Stimulated activated naive B cell treated with anti-CD40 and anti-IgM and Interleukin-4, amounts not matched to agents 10 μg/mL and 1 μg/mL and 100 μg/mL, for 72 hours (primary cell): ENCODE measurements at regions not wholly inside any gene's neighbourhood (a gene's known extent, or its start where the extent isn't known, plus 50 kb on each side); places are given as distances from the start of the nearest gene placed in this dataset.
A peak's percentile ranks its signal among the peaks of the same experiment; 100 is the strongest.

Experiments
- ATAC-seq, 2 donors: fragments of 150-1000 bp; cut with Tn5 transposase; replicated peaks; 2 replicates each; pipeline ENCODE4 v1.10.0; 2021; ENCODE audit warnings: moderate library complexity in 1 of 2
- DNase-seq: peaks from one replicate; pipeline ENCODE4 v3.0.0; 2021
- H3K27ac Mint-ChIP-seq: one replicate; pipeline ENCODE4 v1.8.0; 2022; ENCODE audit warnings: mild to moderate bottlenecking, mixed read lengths
- H3K27me3 Mint-ChIP-seq, 2 donors: one replicate each; pipeline ENCODE4 v1.8.0; 2022; ENCODE audit warnings: mixed read lengths in 2 of 2
- H3K36me3 Mint-ChIP-seq, 2 donors: one replicate each; pipeline ENCODE4 v1.8.0; 2022; ENCODE audit warnings: mixed read lengths in 2 of 2, mild to moderate bottlenecking in 1 of 2
- H3K4me1 Mint-ChIP-seq, 2 donors: one replicate each; pipeline ENCODE4 v1.8.0; 2022; ENCODE audit warnings: mixed read lengths in 2 of 2, mild to moderate bottlenecking in 1 of 2
- H3K4me3 Mint-ChIP-seq, 2 donors: one replicate each; pipeline ENCODE4 v1.8.0; 2022; ENCODE audit warnings: mild to moderate bottlenecking in 2 of 2, mixed read lengths in 2 of 2, moderate library complexity in 1 of 2
- H3K9me3 Mint-ChIP-seq, 2 donors: one replicate each; pipeline ENCODE4 v1.8.0; 2022; ENCODE audit warnings: mixed read lengths in 2 of 2, mild to moderate bottlenecking in 1 of 2

- Mint-ChIP-seq H3K36me3 (peaks cover 0 to 5% of the 10 kb centered on the region in 2 donors), H3K27ac (peak overlapping the region; percentile 88), H3K4me3 (peak overlapping the region; percentile 36 to 47), H3K4me1 (peaks cover 28 to 77% of the 10 kb centered on the region in 2 donors), H3K27me3 (no peaks in the 10 kb centered on the region), H3K9me3 (no peaks in the 10 kb centered on the region)
- ATAC-seq: peak; percentile 65 to 73
- DNase-seq: no peak
These were observed 559.0 kb upstream of the MEF2C start for GRCh38 chr5:89441965-89442364.

GRCh38 chr5:89440670-89441069 lies 557.7 kb upstream of the MEF2C start:
- H3K36me3 Mint-ChIP-seq: peaks cover 0 to 4% of the 10 kb centered on the region in 2 donors
- H3K4me1 Mint-ChIP-seq: peaks cover 32 to 80% of the 10 kb centered on the region in 2 donors
- no peak overlapping the region for H3K4me3 Mint-ChIP-seq
- ATAC-seq (no peak), DNase-seq (no peak)
- H3K27me3 Mint-ChIP-seq: no peaks in the 10 kb centered on the region
- H3K9me3 Mint-ChIP-seq: no peaks in the 10 kb centered on the region
- H3K27ac Mint-ChIP-seq: peak overlapping the region; percentile 92

- Mint-ChIP-seq H3K9me3 (peaks cover 1 to 6% of the 10 kb centered on the region in 2 donors), H3K4me3 (peak overlapping the region; percentile 35 to 41), H3K4me1 (peaks cover 37 to 77% of the 10 kb centered on the region in 2 donors), H3K27ac (peak overlapping the region; percentile 91), H3K27me3 (no peaks in the 10 kb centered on the region), H3K36me3 (peaks cover 3 to 10% of the 10 kb centered on the region in 2 donors)
- ATAC-seq (peak; percentile 19 to 48), DNase-seq (no peak)
These were observed 554.8 kb upstream of the MEF2C start for GRCh38 chr5:89437450-89438435.

GRCh38 chr5:89436464-89436863 lies 553.5 kb upstream of the MEF2C start:
- Mint-ChIP-seq H3K9me3 (peaks cover 1 to 6% of the 10 kb centered on the region in 2 donors), H3K27me3 (no peaks in the 10 kb centered on the region), H3K4me3 (peak overlapping the region; percentile 62 to 75), H3K4me1 (peaks cover 31 to 65% of the 10 kb centered on the region in 2 donors), H3K27ac (peak overlapping the region; percentile 87), H3K36me3 (peaks cover 3 to 10% of the 10 kb centered on the region in 2 donors)
- ATAC-seq (no peak), DNase-seq (no peak)

- ATAC-seq: peak; percentile 85 to 91
- DNase-seq: no peak
- H3K4me1 Mint-ChIP-seq: peaks cover 33 to 64% of the 10 kb centered on the region in 2 donors
- H3K36me3 Mint-ChIP-seq: peaks cover 7 to 15% of the 10 kb centered on the region in 2 donors
- H3K27me3 Mint-ChIP-seq: no peaks in the 10 kb centered on the region
- peak overlapping the region; percentile 69 to 75 for H3K4me3 Mint-ChIP-seq
- peaks cover 5 to 10% of the 10 kb centered on the region in 2 donors for H3K9me3 Mint-ChIP-seq
- peak overlapping the region; percentile 87 for H3K27ac Mint-ChIP-seq
These were observed 552.4 kb upstream of the MEF2C start for GRCh38 chr5:89435347-89435746.

- H3K27ac Mint-ChIP-seq: peak overlapping the region; percentile 42
- H3K27me3 Mint-ChIP-seq: no peaks in the 10 kb centered on the region
- no peak for ATAC-seq
- peaks cover 12 to 18% of the 10 kb centered on the region in 2 donors for H3K36me3 Mint-ChIP-seq
- H3K4me3 Mint-ChIP-seq: no peak overlapping the region
- H3K9me3 Mint-ChIP-seq: peaks cover 11 to 16% of the 10 kb centered on the region in 2 donors
- no peak for DNase-seq
- peaks cover 15 to 32% of the 10 kb centered on the region in 2 donors for H3K4me1 Mint-ChIP-seq
These were observed 545.6 kb upstream of the MEF2C start for GRCh38 chr5:89428624-89429023.

- DNase-seq: no peak
- Mint-ChIP-seq H3K27me3 (no peaks in the 10 kb centered on the region), H3K27ac (no peak overlapping the region), H3K9me3 (peaks cover 12 to 13% of the 10 kb centered on the region in 2 donors), H3K36me3 (peaks cover 18 to 21% of the 10 kb centered on the region in 2 donors), H3K4me1 (peaks cover 8 to 35% of the 10 kb centered on the region in 2 donors), H3K4me3 (no peak overlapping the region)
- ATAC-seq: no peak
These were observed 542.1 kb upstream of the MEF2C start for GRCh38 chr5:89425062-89425461.

- H3K9me3 Mint-ChIP-seq: peaks cover 28 to 39% of the 10 kb centered on the region in 2 donors
- H3K27ac Mint-ChIP-seq: peak overlapping the region; percentile 47
- ATAC-seq (peak; percentile 90 to 98), DNase-seq (no peak)
- H3K4me1 Mint-ChIP-seq: peaks cover 23 to 47% of the 10 kb centered on the region in 2 donors
- no peaks in the 10 kb centered on the region for H3K27me3 Mint-ChIP-seq
- peaks cover 33 to 52% of the 10 kb centered on the region in 2 donors for H3K36me3 Mint-ChIP-seq
- H3K4me3 Mint-ChIP-seq: peak overlapping the region in 1 of 2 donors; percentile 33
These were observed 538.1 kb upstream of the MEF2C start for GRCh38 chr5:89421035-89421434.

- peaks cover 31 to 52% of the 10 kb centered on the region in 2 donors for H3K36me3 Mint-ChIP-seq
- no peak for ATAC-seq
- no peak for DNase-seq
- peaks cover 18 to 34% of the 10 kb centered on the region in 2 donors for H3K4me1 Mint-ChIP-seq
- no peak overlapping the region for H3K4me3 Mint-ChIP-seq
- H3K9me3 Mint-ChIP-seq: peaks cover 24 to 36% of the 10 kb centered on the region in 2 donors
- no peak overlapping the region for H3K27ac Mint-ChIP-seq
- H3K27me3 Mint-ChIP-seq: no peaks in the 10 kb centered on the region
These were observed 535.6 kb upstream of the MEF2C start for GRCh38 chr5:89418407-89419085.

GRCh38 chr5:89417990-89418389 lies 535.0 kb upstream of the MEF2C start:
- H3K27ac Mint-ChIP-seq: no peak overlapping the region
- ATAC-seq (no peak), DNase-seq (no peak)
- peaks cover 21 to 32% of the 10 kb centered on the region in 2 donors for H3K9me3 Mint-ChIP-seq
- peaks cover 18 to 34% of the 10 kb centered on the region in 2 donors for H3K4me1 Mint-ChIP-seq
- peaks cover 28 to 49% of the 10 kb centered on the region in 2 donors for H3K36me3 Mint-ChIP-seq
- no peak overlapping the region for H3K4me3 Mint-ChIP-seq
- no peaks in the 10 kb centered on the region for H3K27me3 Mint-ChIP-seq

- Mint-ChIP-seq H3K36me3 (peaks cover 23 to 47% of the 10 kb centered on the region in 2 donors), H3K27me3 (no peaks in the 10 kb centered on the region), H3K4me3 (no peak overlapping the region), H3K4me1 (peaks cover 18 to 33% of the 10 kb centered on the region in 2 donors), H3K27ac (no peak overlapping the region), H3K9me3 (peaks cover 22 to 34% of the 10 kb centered on the region in 2 donors)
- DNase-seq (no peak), ATAC-seq (no peak)
These were observed 534.5 kb upstream of the MEF2C start for GRCh38 chr5:89417515-89417914.

- peaks cover 0 to 9% of the 10 kb centered on the region in 2 donors for H3K4me1 Mint-ChIP-seq
- no peak overlapping the region for H3K27ac Mint-ChIP-seq
- no peak for ATAC-seq
- no peak overlapping the region for H3K4me3 Mint-ChIP-seq
- DNase-seq: no peak
- H3K36me3 Mint-ChIP-seq: peaks cover 3 to 15% of the 10 kb centered on the region in 2 donors
- peaks cover 8 to 12% of the 10 kb centered on the region in 2 donors for H3K9me3 Mint-ChIP-seq
- H3K27me3 Mint-ChIP-seq: no peaks in the 10 kb centered on the region
These were observed 528.9 kb upstream of the MEF2C start for GRCh38 chr5:89411891-89412290.

- ATAC-seq: no peak
- DNase-seq: no peak
- Mint-ChIP-seq H3K27ac (no peak overlapping the region), H3K4me3 (no peak overlapping the region), H3K36me3 (peaks cover 1 to 7% of the 10 kb centered on the region in 2 donors), H3K4me1 (peaks cover 0 to 6% of the 10 kb centered on the region in 2 donors), H3K27me3 (no peaks in the 10 kb centered on the region), H3K9me3 (peaks cover 5 to 6% of the 10 kb centered on the region in 2 donors)
These were observed 524.1 kb upstream of the MEF2C start for GRCh38 chr5:89407054-89407453.

- Mint-ChIP-seq H3K27ac (no peak overlapping the region), H3K36me3 (peaks cover 1 to 14% of the 10 kb centered on the region in 2 donors), H3K4me3 (no peak overlapping the region), H3K27me3 (no peaks in the 10 kb centered on the region), H3K4me1 (peaks cover 10 to 12% of the 10 kb centered on the region in 2 donors), H3K9me3 (peaks cover 5 to 12% of the 10 kb centered on the region in 2 donors)
- ATAC-seq: no peak
- no peak for DNase-seq
These were observed 518.7 kb upstream of the MEF2C start for GRCh38 chr5:89401659-89402058.
